ENCODE measurements at regions not wholly inside any gene's neighbourhood (a gene's known extent, or its start where the extent isn't known, plus 50 kb on each side); places are given as distances from the start of the nearest gene placed in this dataset.

DNA sequence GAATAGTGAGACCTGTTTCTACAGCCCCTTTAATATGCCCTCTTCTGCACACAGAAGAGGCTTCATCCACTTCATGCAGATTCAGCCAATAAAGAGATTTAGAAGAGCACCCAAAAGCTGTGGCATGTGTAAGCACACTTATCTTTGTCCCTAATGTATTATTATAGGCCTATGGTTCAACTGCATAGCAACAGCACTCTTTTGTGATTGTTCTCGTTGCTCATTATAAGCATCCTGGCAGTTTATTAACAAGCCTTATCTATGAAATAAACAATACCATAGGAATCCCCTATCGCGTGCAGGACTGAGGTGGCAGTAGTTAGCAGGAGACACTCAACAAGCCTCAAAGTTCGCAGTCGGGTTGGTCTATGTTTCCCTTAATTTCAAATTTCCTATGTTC is 138.5 kb upstream of the BEND6 start:
- TF ChIP-seq, protein P1, sequence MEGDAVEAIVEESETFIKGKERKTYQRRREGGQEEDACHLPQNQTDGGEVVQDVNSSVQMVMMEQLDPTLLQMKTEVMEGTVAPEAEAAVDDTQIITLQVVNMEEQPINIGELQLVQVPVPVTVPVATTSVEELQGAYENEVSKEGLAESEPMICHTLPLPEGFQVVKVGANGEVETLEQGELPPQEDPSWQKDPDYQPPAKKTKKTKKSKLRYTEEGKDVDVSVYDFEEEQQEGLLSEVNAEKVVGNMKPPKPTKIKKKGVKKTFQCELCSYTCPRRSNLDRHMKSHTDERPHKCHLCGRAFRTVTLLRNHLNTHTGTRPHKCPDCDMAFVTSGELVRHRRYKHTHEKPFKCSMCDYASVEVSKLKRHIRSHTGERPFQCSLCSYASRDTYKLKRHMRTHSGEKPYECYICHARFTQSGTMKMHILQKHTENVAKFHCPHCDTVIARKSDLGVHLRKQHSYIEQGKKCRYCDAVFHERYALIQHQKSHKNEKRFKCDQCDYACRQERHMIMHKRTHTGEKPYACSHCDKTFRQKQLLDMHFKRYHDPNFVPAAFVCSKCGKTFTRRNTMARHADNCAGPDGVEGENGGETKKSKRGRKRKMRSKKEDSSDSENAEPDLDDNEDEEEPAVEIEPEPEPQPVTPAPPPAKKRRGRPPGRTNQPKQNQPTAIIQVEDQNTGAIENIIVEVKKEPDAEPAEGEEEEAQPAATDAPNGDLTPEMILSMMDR (IDR thresholded peaks at IDR 0.05) = no peak
- no peak for TF ChIP-seq POLR2AphosphoS5 (IDR thresholded peaks at IDR 0.05)
